Amniotic epithelial cell (primary cell): ENCODE measurements at regions not wholly inside any gene's neighbourhood (a gene's known extent, or its start where the extent isn't known, plus 50 kb on each side); places are given as distances from the start of the nearest gene placed in this dataset.
"Not testable (repeated sequence)": the region's sequence is repeated elsewhere in the genome, so short reads cannot be mapped to it uniquely, and the experiment has no call there.

Source experiments
- DNase-seq: peaks from one replicate; pipeline ENCODE4 v3.0.0-alpha.2; 2010; ENCODE audit warnings: low read depth

DNA sequence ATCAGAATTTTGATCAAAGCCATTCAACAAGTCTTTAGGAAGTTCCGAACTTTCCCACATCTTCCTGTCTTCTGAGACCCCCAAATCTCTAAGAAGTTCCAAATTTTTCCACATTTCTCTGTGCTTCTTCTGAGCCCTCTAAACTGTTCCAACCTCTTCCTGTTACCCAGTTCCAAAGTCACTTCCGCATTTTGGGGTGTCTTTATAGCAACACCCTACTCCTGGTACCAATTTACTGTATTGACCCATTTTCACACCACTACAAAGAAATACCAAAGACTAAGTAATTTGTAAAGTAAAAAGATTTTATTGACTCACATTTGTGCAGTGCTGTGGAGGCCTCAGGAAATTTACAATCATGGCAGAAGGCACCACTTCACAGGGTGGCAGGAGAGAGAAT is 385.8 kb upstream of the GHITM start:
- DNase-seq = no peak

DNA sequence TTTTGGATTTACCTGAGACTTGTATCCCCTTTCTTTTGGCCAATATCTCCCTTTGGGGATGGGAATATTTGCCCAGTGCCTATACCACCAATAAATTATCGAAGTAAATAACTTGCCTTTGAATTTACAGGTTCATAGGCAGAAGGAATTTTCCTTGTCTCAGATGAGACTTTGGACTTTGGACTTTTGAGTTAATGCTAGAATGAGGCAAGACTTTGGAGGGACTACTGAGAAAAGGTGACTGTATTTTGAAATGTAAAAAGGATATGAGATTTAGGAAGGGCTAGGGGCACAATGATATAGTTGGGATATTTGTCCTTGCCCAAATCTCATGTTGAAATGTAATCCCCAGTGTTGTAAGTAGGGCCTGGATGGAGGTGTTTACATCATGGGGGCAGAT is 384.5 kb upstream of the GHITM start:
- no peak for DNase-seq

DNA sequence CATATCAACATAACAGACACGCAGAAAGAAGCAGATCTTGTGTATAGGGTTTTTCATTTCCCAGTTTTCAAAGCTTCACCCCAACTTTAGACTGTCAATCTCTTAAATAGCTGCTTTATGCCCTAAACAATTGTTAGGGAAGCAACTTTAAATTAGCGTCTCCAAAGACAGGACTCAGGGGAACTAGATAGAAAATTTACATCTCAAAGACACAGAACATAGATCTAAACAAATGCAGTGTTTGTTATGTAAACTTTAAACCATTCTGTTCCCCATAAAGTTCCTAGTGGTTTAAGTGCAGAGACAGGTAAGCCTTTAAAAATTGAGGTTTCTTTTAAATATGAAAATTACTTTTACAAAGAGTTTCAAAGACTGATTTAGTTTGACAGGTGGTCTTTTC is 379.2 kb upstream of the GHITM start:
- no peak for DNase-seq

DNA sequence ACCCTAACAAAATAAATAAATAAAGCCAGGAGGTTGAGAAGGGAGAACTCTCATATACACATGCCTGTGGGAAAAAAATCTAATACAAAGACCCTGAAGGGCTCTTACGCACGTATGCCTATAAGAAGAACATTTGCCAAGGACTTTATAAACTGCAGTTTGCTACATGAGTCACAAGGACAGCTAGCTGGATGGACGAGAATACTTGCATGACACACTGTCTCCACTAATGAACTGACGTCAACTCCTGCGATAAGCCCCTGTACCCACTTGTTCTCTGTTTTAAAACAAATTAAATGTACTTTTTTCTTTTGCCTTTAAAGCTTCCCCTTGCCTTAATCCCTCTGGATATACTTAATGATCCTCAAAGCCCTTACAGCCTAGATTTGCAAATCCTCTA is 374.6 kb upstream of the GHITM start:
- peak; percentile 94 for DNase-seq

DNA sequence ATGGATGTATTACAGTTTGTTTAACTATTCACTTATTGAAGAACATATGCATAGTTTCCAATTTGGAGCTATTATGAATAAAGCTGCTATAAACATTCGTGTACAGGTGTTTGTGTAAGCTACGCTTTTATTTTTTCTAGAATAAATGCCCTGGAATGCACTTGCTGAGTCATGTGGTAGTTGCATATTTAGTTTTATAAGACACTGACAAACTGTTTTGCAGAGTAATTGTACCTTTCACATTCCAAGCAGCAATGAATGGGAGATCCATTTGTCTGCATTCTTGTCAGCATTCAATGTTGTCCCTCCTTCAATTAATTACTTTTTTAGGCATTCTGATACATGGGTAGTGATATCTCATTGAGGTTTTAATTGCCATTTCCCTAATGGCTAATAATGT is 373.6 kb upstream of the GHITM start:
- DNase-seq = peak; percentile 50

DNA sequence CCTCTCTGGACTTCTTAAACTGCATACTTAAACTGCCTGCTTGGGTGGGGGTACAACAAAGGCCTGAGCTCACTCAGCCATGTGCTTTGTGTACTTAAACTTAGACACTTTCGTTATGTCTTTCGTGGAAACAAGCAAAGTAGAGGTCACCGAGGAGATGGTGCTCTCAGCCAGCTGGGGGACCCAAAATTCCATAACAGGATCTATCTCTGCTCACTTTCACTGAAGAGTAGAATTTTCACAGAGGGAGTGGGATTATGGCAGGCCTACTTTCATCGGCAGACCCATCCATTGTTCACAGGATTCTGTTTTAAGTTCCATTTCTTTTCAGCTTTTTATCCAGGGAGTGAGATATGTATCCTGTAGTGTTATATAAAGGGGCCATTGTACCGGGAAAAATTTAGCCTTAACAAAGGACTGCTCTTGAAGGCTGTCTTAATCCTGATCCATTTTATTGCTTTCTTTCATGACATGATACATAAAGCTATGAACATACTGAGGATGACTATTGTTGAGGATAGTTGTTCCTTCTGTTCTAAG is 370.0 kb upstream of the GHITM start:
- DNase-seq = no peak

DNA sequence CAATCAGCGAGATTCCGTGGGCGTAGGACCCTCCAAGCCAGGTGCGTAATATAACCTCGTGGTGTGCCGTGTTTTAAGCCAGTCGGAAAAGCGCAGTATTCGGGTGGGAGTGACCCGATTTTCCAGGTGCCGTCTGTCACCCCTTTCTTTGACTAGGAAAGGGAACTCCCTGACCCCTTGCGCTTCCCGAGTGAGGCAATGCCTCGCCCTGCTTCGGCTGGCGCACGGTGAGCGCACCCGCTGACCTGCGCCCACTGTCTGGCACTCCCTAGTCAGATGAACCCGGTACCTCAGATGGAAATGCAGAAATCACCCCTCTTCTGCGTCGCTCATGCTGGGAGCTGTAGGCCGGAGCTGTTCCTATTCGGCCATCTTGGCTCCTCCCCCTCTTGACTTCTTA is 352.6 kb upstream of the GHITM start:
- DNase-seq = not testable (repeated sequence)

DNA sequence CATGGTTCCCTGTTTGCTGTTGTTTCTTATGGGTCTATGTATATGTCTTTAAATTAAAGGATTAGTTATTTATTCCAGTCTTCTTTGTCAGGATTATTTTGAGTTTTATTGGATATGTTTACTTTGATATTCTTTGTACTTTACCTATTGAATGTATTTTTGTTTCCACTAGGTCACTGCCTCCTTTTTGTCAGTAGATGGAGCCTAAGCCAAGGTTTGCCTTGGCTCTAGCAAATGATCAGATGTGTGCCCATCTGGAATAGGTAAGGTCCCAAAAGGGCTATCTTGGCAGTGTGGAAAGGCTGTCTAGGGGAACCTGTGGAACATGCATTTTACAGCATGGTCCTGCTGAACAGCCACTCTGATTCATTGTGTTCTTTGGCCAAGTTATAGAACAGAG is 337.3 kb upstream of the GHITM start:
- DNase-seq = no peak

DNA sequence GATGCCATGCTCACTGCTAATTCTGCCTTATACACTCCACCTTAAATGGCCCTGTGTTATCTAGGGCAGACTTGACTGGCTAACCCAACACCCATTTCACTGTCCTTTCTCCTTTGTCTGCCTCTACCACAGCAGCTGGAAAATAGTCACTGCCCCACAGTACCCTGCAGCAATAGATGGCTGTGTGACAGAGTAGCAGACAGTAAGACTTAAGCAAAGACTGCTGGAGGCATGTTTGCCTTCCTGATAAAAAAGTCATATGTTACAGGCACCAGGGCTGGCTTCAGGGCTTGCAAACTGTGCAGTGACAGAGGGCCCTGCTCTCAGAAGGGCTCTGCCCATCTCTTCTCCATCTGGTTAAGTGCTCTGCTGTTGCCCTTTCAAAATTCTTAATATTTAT is 332.6 kb upstream of the GHITM start:
- no peak for DNase-seq

DNA sequence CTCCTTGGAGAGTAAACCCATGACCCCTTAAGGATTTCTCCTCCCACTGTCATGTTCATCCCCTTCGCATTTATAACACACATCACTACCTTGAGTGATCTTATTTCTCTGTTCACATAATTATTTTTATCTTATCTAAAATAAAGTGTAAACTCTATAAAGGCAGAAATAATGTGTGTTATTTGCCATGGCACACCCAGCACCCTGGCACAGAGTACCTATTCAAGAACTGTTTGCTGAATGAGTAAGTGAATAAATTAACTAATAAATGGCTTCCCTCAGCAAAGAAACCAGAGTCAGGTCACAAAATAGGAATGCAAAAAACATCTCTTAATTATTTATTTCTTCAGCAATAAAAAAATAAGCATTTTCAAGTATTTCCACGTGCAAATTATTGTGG is 330.3 kb upstream of the GHITM start:
- no peak for DNase-seq

DNA sequence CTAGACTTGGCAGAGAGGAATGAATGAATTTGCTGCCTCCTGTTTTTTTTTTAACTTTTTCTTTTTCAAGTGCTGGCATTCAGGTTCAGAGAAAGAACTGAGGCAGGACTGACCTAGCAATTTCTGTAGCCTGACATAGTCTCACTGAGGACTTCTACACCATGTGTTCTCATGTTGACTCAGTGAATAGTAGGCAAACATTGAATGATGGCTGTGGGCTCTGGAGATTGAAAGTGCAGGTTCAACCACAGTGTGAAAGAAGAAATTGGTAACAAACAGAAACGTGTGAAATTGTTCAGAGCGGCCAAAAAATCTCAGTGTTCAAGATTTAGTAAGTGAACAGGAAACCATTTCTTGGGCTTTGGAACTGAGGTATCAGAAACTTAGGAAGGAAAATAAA is 322.4 kb upstream of the GHITM start:
- DNase-seq = no peak

DNA sequence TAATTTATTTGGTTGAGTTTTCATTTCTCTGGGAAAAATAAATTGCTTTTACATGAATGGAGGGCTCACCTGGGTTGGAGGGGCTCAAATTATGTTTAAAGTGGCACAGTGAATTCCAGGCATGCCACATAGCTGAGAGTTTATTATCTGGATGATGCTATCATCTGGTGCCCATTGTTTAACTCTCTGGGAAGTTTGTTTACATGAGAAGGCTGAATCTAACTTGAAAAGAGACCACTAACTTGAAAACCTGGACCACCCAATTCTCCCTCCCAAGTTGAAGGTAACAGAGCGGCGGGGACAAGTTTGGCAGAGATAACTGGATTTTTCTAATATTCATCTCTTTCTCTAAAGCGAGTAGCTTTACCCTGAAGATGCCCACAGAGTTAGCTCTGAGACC is 321.5 kb upstream of the GHITM start:
- no peak for DNase-seq

DNA sequence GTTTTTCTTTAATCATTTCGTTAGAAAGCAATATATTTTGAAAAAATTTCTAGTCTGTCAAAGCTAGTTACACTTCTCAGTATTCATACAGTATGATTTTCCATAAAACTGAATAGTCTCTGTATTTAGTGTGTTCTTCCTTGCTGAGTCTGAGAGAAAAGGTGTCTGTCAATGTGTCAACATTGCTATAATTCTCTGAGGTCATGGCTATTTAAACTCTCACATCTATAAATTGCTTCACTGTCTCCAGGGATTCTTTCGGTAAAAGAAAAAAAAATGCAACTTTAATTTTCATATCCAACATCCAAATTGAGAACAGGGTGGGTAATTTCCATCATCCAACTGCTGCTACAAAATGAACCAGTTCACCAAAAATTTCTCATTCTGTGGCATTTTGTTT is 319.7 kb upstream of the GHITM start:
- DNase-seq = no peak

DNA sequence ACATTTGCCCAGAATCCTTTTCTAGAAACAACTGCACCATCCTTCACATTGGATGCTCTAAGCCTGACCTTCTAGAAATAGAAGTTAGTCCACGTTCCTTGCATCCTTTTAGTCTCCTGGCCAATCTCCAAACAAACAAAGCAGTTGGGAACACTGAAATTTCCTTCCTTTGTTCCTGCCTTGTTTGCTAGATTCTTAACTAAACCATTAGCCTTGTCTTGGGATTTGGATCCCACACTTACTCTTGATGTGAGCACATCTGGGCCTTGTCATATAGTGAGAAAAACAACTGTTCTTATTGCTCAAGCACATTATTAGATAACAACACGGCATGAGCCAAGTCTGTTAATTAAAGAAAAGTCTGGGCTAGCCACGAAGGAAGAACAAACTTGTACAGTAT is 319.3 kb upstream of the GHITM start:
- DNase-seq = peak; percentile 74

DNA sequence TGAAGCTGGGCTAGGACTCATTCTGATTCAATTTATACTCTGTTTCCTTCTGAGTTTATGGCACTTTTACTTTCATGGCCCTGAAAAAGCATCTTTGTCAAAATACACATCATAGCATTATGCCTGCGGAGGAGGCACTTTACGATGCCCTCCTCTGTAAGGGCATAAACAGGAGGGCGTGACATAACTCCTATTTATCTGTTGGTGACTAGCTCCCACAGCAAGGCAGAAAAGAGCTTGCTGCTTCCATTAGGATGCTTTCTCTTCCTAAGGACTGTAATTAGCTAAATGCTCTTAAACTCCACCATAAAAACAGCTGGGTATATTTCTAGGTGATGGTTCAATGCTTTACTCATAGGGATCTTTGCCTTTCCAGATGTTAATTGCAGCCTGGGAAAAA is 315.2 kb upstream of the GHITM start:
- DNase-seq = no peak

DNA sequence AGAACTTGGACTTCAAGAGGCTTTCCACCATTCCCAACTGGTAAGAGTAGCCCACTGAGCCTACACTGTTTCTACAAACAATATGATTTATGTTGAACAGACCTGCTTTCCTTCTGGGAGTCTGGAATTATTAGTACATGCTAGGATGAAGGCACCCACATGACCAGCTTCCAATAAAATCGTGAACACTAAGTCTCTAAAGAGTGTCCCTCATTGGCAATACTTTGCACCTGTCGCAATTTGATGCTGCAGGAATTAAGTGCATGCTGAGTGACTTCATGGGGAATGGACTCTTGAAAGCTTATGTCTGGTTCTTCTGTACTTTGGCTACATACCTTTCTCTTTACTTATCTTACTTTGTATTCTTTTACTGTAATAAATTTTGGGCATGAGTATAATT is 305.2 kb upstream of the GHITM start:
- no peak for DNase-seq

DNA sequence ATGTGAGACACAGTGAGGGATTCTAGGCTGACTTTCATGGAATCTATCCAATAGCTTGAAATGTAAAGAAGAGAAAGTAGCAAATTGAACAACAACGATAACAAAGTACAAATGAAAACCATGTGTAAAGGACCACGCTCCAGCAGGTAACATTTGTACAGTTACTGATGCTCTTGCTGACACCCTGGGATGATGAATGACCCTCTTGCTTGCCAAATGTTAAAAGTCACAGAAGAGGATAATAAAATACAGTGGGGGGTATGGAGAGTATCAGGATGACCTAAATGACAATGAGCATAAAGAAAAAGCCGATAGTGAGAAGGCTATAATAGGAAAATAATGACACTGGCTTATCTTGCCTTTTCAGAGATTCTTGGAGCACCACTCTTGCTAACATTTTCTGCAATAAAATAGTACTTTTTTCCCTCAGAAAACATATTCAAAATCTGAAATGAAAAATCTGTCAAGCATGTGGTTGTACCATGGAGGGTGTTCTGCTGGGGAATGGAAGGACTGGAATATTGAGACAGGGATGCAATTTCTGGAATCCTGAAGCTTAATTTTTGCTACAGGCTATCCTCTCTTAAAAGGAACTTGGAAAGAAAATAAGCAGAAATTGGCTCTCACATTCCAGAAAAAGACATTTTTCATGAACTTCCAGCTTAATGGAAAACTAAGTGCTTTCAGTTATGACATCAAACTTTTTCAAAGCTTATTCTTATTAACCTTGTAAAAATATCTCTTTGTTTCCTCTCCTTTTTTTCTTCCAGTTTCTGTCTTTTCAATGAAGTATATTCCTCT is 303.2 kb upstream of the GHITM start:
- DNase-seq = no peak

DNA sequence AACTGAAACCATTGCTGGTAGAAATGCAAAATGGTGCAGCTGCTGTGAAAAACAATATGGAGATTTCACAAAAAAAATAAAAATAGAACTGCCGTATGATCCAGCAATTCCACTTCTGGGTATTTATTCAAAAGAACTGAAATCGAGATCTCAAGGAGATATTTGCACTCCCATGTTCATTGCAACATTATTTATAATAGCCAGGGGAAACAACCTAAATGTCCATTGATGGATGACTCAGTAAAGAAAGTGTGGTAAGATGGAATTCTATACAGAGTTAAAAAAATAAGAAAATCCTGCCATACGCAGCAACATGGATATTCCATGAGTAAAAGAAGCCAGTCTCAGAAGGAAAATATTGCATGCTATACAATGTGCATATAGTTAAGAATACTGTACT is 290.6 kb upstream of the GHITM start:
- peak; percentile 24 for DNase-seq

DNA sequence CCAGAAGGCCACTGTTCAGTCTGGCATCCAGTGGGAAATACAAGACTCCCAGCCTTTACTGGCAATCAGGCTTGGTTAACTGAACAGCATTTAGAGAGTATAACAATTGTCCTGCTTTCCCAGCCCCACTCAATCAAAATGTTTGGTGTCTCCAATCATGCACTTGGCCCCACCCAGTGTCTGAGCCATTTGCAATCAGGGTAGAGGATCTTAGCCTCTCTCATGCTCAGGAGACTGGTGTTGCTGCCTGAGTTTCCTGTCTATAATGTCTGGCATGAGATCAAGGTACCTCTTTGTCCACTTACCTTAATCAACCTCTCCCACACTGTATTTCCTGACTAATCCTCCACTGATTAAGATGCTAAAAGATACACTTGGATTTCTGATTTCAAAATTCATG is 290.2 kb upstream of the GHITM start:
- DNase-seq = peak; percentile 32

DNA sequence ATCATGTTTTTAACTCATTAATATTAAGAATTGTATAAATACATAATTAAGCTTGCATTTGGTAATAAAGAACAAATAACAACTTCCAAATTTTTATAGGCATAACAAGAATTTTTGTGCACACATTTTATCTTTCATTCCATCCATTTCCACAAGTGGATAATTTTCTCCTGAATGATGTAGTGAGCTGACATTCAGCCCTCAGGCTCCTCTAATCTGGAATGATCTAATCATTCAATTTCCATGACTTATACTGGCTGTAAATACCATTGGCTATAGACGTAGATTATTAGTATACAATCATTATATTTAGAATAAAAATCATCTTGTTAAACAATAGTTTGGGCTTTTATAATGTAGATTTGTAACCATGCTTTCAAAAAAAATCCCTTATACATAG is 287.2 kb upstream of the GHITM start:
- no peak for DNase-seq

DNA sequence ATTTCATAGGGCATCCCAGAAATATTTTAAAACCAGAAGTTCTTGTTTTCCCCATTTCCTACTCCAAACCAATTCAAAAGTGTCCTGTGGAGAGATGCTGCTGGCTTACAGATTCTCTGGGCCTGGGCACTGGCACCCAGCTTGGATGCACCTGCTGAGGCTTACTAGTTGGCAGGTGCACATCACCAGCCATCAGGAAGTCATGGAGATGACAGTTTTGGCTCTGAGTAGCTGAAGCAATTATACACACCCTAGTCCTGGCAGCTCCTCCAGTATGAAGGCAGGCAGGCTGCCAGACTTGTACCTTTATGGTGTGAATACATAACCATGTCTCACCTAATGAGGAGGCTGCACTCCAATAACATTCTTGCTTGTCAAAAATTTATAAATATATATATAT is 276.6 kb upstream of the GHITM start:
- DNase-seq = no peak

DNA sequence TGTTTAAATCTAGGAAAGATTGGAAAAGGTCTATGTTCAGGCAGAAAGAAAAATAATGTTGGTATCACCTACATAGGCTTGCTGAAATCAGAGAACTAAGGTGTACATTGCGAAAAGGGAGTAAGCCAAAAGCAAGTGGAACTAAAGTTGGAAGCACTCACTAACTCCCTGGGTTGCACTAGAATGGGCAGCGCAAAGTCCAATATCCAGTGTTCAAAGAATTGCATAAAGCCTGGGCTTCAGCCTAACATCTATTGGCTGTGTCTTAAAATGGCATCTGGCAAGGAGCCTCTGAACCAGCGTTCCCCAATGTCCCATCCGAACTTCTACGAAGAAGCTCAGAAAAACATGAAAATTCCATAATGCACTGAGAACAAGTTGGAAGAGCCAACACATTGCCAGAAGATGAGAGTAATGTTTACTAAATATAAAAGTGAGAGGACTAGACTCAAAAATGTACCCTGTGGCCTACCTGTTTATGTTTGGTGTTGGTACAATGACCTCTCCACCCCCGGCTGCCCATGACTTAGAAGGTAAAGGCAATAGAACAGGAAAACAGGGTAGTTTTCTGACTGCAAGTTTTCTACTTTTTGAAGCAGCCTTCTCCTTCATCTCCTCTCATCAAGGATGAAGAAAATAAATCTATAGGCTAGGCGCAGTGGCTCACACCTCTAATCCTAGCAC is 275.9 kb upstream of the GHITM start:
- DNase-seq = no peak

DNA sequence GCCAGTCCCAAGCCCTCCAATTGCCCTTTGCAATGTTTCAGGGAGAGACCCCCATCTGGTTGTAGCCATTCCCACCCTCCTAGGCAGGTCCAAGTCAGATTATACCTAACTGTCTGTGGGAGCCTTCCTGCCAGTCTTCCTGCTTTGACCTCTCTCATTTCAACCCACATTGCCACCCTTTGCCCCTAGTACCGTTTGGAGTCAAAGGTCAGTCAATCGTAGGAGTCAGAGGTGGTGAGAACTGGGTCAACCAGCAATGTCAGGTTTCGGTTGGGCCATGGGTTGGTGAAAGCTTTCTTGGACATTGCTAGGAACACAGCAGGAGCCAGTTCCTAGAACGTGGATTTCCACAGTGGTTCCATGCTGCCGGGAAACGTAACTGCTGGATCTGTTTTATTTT is 269.4 kb upstream of the GHITM start:
- no peak for DNase-seq
